ENCODE measurements at regions not wholly inside any gene's neighbourhood (a gene's known extent, or its start where the extent isn't known, plus 50 kb on each side); places are given as distances from the start of the nearest gene placed in this dataset.

DNA sequence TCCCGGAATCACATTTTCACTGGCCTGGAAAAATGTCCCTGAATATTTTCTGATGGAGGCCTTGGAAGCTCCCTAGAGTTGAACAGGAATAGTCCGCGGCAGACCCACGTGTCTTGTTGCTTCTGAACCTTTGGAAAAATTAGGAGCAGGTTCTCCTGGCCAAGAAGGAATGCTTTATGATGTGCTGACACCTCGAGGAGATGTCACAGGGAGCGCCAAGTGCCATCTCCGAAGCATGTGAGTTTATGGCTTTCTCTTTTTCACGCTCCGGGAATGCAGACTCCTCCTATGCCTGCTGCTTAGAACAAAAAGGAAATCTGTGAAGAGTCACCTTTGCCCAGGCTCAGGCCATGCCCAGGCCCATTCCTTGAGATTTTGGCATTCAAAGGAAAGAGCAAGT, 84.6 kb downstream of the BOD1 start:
- POLR2A ChIA-PET: no interaction called here
- no peaks in the 10 kb centered on the region for H4K20me1 ChIP-seq (replicated peaks; ENCODE audit: control insufficient read depth, extremely low read depth, insufficient read depth, low read length)
- no peaks in the 10 kb centered on the region for H3K79me2 ChIP-seq (ENCODE audit: control insufficient read depth, insufficient read depth, low read length)
- FAIRE-seq (no peak), DNase-seq (ENCODE audit: low read depth, low spot score) (no peak)
- no peak for TF ChIP-seq GATA2 (IDR thresholded peaks at IDR 0.05; ENCODE audit: insufficient read depth, insufficient read length, low read depth, low read length)
- TF ChIP-seq, protein P1, sequence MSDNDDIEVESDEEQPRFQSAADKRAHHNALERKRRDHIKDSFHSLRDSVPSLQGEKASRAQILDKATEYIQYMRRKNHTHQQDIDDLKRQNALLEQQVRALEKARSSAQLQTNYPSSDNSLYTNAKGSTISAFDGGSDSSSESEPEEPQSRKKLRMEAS (IDR thresholded peaks at IDR 0.05; ENCODE audit: insufficient read depth, insufficient read length): no peak
- TF ChIP-seq, protein P2, sequence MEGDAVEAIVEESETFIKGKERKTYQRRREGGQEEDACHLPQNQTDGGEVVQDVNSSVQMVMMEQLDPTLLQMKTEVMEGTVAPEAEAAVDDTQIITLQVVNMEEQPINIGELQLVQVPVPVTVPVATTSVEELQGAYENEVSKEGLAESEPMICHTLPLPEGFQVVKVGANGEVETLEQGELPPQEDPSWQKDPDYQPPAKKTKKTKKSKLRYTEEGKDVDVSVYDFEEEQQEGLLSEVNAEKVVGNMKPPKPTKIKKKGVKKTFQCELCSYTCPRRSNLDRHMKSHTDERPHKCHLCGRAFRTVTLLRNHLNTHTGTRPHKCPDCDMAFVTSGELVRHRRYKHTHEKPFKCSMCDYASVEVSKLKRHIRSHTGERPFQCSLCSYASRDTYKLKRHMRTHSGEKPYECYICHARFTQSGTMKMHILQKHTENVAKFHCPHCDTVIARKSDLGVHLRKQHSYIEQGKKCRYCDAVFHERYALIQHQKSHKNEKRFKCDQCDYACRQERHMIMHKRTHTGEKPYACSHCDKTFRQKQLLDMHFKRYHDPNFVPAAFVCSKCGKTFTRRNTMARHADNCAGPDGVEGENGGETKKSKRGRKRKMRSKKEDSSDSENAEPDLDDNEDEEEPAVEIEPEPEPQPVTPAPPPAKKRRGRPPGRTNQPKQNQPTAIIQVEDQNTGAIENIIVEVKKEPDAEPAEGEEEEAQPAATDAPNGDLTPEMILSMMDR (IDR thresholded peaks at IDR 0.05; ENCODE audit: extremely low read depth in 1 of 2, insufficient read depth in 1 of 2, low read depth in 1 of 2, low read length in 2 of 2): no peak
- no peak for TF ChIP-seq POLR2AphosphoS5 (IDR thresholded peaks at IDR 0.05; ENCODE audit: insufficient read depth, low read depth, low read length)
- no peak for TF ChIP-seq EZH2 (IDR thresholded peaks at IDR 0.05; ENCODE audit: borderline replicate concordance, low read depth, low read length, severe bottlenecking)
- no peak for TF ChIP-seq POLR2A (IDR thresholded peaks at IDR 0.05; ENCODE audit: low read depth, low read length)
- TF ChIP-seq MYC (IDR thresholded peaks at IDR 0.05; ENCODE audit: low read depth, low read length): no peak
- no peak for TF ChIP-seq FOS (IDR thresholded peaks at IDR 0.05; ENCODE audit: borderline replicate concordance, insufficient read depth, low read length)
- no peaks in the 10 kb centered on the region for H3K4me1 ChIP-seq (ENCODE audit: control insufficient read depth, extremely low read depth, insufficient read depth, low read length)
- dilution Hi-C loops (cut with MboI; ENCODE audit: extremely low pct_ligation_motif_present, low sequenced_read_pairs) (no loop called here), intact Hi-C loops (cut with micrococcal nuclease) (no loop called here)
- no peak overlapping the region for H3K4me2 ChIP-seq (ENCODE audit: insufficient read depth, low read length)
- no peaks in the 10 kb centered on the region for H3K9me1 ChIP-seq (replicated peaks; ENCODE audit: control insufficient read depth, extremely low read depth, insufficient read depth, low read length)
- H3K9me3 ChIP-seq (replicated peaks; ENCODE audit: control insufficient read depth, insufficient read depth, low read length): no peaks in the 10 kb centered on the region
- CTCF ChIA-PET: interaction anchor here (1.6 kb wide), 1 partner anchor 41 kb away, joined by 5 read pairs; no protein-coding TSS in a partner anchor
- H3K4me3 ChIP-seq (replicated peaks in 1 of 3; ENCODE audit: insufficient read depth in 1 of 3, low read depth in 1 of 3, low read length in 3 of 3): no peak overlapping the region
- H3K9ac ChIP-seq (replicated peaks; ENCODE audit: extremely low read depth, insufficient read depth, low read length): no peak overlapping the region
- no peaks in the 10 kb centered on the region for H3K36me3 ChIP-seq (ENCODE audit: control insufficient read depth in 2 of 2, extremely low read depth in 1 of 2, insufficient read depth in 2 of 2, low read length in 2 of 2)
- no TSS peak for BruUV-seq (replicated peaks)
- H3K27me3 ChIP-seq (ENCODE audit: control insufficient read depth in 2 of 2, insufficient read depth in 2 of 2, low read length in 2 of 2): no peaks in the 10 kb centered on the region
- no peak overlapping the region for H2AFZ ChIP-seq (ENCODE audit: low read depth, low read length)
- H3K27ac ChIP-seq (ENCODE audit: insufficient read depth, low read depth, low read length): no peak overlapping the region
